K562 (cell line): ENCODE measurements at regions not wholly inside any gene's neighbourhood (a gene's known extent, or its start where the extent isn't known, plus 50 kb on each side); places are given as distances from the start of the nearest gene placed in this dataset.
A peak's percentile ranks its signal among the peaks of the same experiment; 100 is the strongest.

Experiments
- ARID4B ChIP-seq: sonication (generic); formaldehyde crosslinking; IDR thresholded peaks from 2 replicates; pipeline ENCODE4 v1.8.0; 2022; ENCODE audit warnings: mild to moderate bottlenecking, missing genetic modification reagents
- ETV6 ChIP-seq, 3 experiments: fragments of 150-350 bp in 1 of 3; sonication (generic) in 1 of 3; formaldehyde crosslinking in 1 of 3; IDR thresholded peaks; 2 replicates each; pipeline versions ENCODE4 v1.6.1 to v1.8.0; 2014 to 2022; ENCODE audit warnings: borderline replicate concordance in 2 of 3, low read depth in 2 of 3, antibody characterized with exemption in 1 of 3, low read length in 1 of 3, mild to moderate bottlenecking in 1 of 3, missing genetic modification reagents in 1 of 3
- HMGN3 ChIP-seq: IDR thresholded peaks from 2 replicates; pipeline ENCODE4 v1.6.1; 2011; ENCODE audit warnings: borderline replicate concordance, low read depth, mild to moderate bottlenecking, mixed read lengths, low read length; ENCODE audit not compliant: insufficient read length; ENCODE audit errors: extremely low read depth
- IRF1 ChIP-seq: sonication (generic); formaldehyde crosslinking; IDR thresholded peaks from 2 replicates; pipeline ENCODE4 v1.8.0; 2022; ENCODE audit warnings: missing genetic modification reagents, mild to moderate bottlenecking, borderline replicate concordance
- LEF1 ChIP-seq: fragments of 450-650 bp; IDR thresholded peaks from 2 replicates; pipeline ENCODE4 v1.6.1; 2016; ENCODE audit warnings: mild to moderate bottlenecking
- STAT6 ChIP-seq: sonication (generic); formaldehyde crosslinking; IDR thresholded peaks from 2 replicates; pipeline ENCODE4 v1.8.1; 2023; ENCODE audit warnings: mild to moderate bottlenecking, missing genetic modification reagents
- ZFP36 ChIP-seq: fragments of 150-350 bp; IDR thresholded peaks from 2 replicates; pipeline ENCODE4 v1.6.1; 2018; ENCODE audit warnings: low read length, low read depth; ENCODE audit not compliant: partially characterized antibody
- ZKSCAN3 ChIP-seq: fragments of 250-450 bp; sonication (Bioruptor Pico); IDR thresholded peaks from 2 replicates; pipeline ENCODE4 v1.4.0; 2020
- ZNF140 ChIP-seq: fragments of 250-450 bp; sonication (Bioruptor Pico); IDR thresholded peaks from 2 replicates; pipeline ENCODE4 v1.8.0; 2021; ENCODE audit warnings: moderate library complexity, mild to moderate bottlenecking, inconsistent platforms
- ZNF280B ChIP-seq: fragments of 250-450 bp; sonication (Bioruptor Pico); IDR thresholded peaks from 2 replicates; pipeline ENCODE4 v1.5.1; 2021; ENCODE audit warnings: mild to moderate bottlenecking

GRCh38 chr6:27772261-27773001 is 139.8 kb downstream of the OR2B2 start (continued):
- TF ChIP-seq ETV6 (IDR thresholded peaks at IDR 0.05; ENCODE audit: borderline replicate concordance in 1 of 2, low read depth in 2 of 2, low read length in 1 of 2) (no peak), ETV6 (CRISPR knock-in tag; IDR thresholded peaks at IDR 0.05; ENCODE audit: borderline replicate concordance) (0 out of 2 replicates have a peak, but pooled peaks have one; percentile 27), ZKSCAN3 (CRISPR knock-in tag) (no peak), ARID4B (CRISPR knock-in tag) (no peak; the same call in 1 of the 2 replicates), ZNF140 (CRISPR knock-in tag) (no peak), IRF1 (CRISPR knock-in tag) (no peak), STAT6 (CRISPR knock-in tag) (no peak; the same call in none of the 2 replicates), ZNF280B (CRISPR knock-in tag) (no peak), ZFP36 (peak; percentile 20), LEF1 (no peak), HMGN3 (peak; percentile 90)
